Fibroblast of lung (primary cell): ENCODE measurements at regions not wholly inside any gene's neighbourhood (a gene's known extent, or its start where the extent isn't known, plus 50 kb on each side); places are given as distances from the start of the nearest gene placed in this dataset.
"Not testable (repeated sequence)": the region's sequence is repeated elsewhere in the genome, so short reads cannot be mapped to it uniquely, and the experiment has no call there.

Experiments
- DNase-seq, 2 donors: peaks; one replicate each; pipeline versions ENCODE4 v3.0.0 to v3.0.0-alpha.2; 2010; ENCODE audit warnings: low read depth in 2 of 2
- H2AFZ ChIP-seq: 2 replicates; pipeline ENCODE4 v1.5.1; 2012; ENCODE audit warnings: low read length, control low read depth, inconsistent platforms
- H3K27ac ChIP-seq: 2 replicates; pipeline ENCODE4 v1.5.1; 2011; ENCODE audit warnings: low read length, control low read depth; ENCODE audit not compliant: insufficient read depth
- H3K27me3 ChIP-seq: 2 replicates; pipeline ENCODE4 v1.5.1; 2011; ENCODE audit warnings: mild to moderate bottlenecking, low read length; ENCODE audit not compliant: control insufficient read depth, insufficient read depth
- H3K36me3 ChIP-seq: 2 replicates; pipeline ENCODE4 v1.5.1; 2011; ENCODE audit warnings: low read length; ENCODE audit not compliant: control insufficient read depth, insufficient read depth
- H3K4me1 ChIP-seq: 2 replicates; pipeline ENCODE4 v1.5.1; 2011; ENCODE audit warnings: low read length; ENCODE audit not compliant: control insufficient read depth, insufficient read depth; ENCODE audit errors: extremely low read depth
- H3K4me2 ChIP-seq: 2 replicates; pipeline ENCODE4 v1.5.1; 2011; ENCODE audit warnings: low read length, control low read depth; ENCODE audit not compliant: insufficient read depth; ENCODE audit errors: extremely low read depth
- H3K4me3 ChIP-seq, 4 experiments: fragments of 200-600 bp in 1 of 4; sonication (generic) in 1 of 4; replicated peaks in 1 of 4; 2 replicates each; pipeline ENCODE4 v1.5.1; 2011 to 2016; ENCODE audit warnings: low read length in 4 of 4, low read depth in 3 of 4, mild to moderate bottlenecking in 3 of 4, control low read depth in 2 of 4, inconsistent platforms in 1 of 4, mixed read lengths in 1 of 4; ENCODE audit not compliant: insufficient read depth in 1 of 4; ENCODE audit errors: control extremely low read depth in 1 of 4
- H3K79me2 ChIP-seq: 2 replicates; pipeline ENCODE4 v1.5.1; 2012; ENCODE audit warnings: mild to moderate bottlenecking, low read length, inconsistent platforms; ENCODE audit not compliant: control insufficient read depth, insufficient read depth
- H3K9ac ChIP-seq: 2 replicates; pipeline ENCODE4 v1.5.1; 2011; ENCODE audit warnings: mild to moderate bottlenecking, low read length, control low read depth; ENCODE audit not compliant: insufficient read depth
- H3K9me3 ChIP-seq: 2 replicates; pipeline ENCODE4 v1.5.1; 2012; ENCODE audit warnings: low read depth, low read length; ENCODE audit not compliant: control insufficient read depth, insufficient read depth
- H4K20me1 ChIP-seq: 2 replicates; pipeline ENCODE4 v1.5.1; 2011; ENCODE audit warnings: low read length; ENCODE audit not compliant: control insufficient read depth, insufficient read depth; ENCODE audit errors: extremely low read depth
- EZH2 ChIP-seq: IDR thresholded peaks from 2 replicates; pipeline ENCODE4 v1.5.1; 2012; ENCODE audit warnings: low read length, control low read depth, mild to moderate bottlenecking; ENCODE audit errors: missing control alignments
- TF ChIP-seq, protein P1 (sequence below), 2 donors: IDR thresholded peaks in 1 of 2; conservative IDR thresholded peaks in 1 of 2; 1 replicate in 1 of 2; 2 replicates in 1 of 2; pipeline ENCODE4 v1.5.1; 2011 to 2012; ENCODE audit warnings: low read length in 2 of 2, control low read depth in 1 of 2, inconsistent platforms in 1 of 2, low read depth in 1 of 2, mild to moderate bottlenecking in 1 of 2

DNA sequence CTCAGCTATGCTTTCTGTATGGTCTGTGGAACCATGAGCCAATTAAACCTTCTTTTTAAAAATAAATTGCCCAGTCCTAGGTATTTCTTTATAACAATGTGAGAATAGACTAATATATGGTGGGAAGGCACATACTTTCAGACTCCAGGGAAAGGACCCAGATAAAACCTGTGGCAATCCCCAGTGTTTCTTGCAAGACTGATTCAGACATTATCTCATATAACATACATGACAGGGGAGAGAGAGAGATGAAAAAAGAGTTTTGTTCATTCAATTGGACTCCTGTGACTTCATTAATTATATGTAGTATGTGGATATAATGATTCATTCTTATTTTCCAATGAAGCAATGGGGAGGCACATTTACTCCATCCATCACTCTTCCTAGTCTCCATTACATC is 291.4 kb upstream of the PRKX start:
- no peak overlapping the region for H3K27ac ChIP-seq
- TF ChIP-seq EZH2, result no peak
- TF ChIP-seq, protein P1, sequence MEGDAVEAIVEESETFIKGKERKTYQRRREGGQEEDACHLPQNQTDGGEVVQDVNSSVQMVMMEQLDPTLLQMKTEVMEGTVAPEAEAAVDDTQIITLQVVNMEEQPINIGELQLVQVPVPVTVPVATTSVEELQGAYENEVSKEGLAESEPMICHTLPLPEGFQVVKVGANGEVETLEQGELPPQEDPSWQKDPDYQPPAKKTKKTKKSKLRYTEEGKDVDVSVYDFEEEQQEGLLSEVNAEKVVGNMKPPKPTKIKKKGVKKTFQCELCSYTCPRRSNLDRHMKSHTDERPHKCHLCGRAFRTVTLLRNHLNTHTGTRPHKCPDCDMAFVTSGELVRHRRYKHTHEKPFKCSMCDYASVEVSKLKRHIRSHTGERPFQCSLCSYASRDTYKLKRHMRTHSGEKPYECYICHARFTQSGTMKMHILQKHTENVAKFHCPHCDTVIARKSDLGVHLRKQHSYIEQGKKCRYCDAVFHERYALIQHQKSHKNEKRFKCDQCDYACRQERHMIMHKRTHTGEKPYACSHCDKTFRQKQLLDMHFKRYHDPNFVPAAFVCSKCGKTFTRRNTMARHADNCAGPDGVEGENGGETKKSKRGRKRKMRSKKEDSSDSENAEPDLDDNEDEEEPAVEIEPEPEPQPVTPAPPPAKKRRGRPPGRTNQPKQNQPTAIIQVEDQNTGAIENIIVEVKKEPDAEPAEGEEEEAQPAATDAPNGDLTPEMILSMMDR (conservative IDR thresholded peaks at IDR 0.05 in 1 of 2, IDR thresholded peaks at IDR 0.05 in 1 of 2; ENCODE audit: low read depth in 1 of 2, low read length in 2 of 2), result no peak
- no peaks in the 10 kb centered on the region for H4K20me1 ChIP-seq
- H3K9me3 ChIP-seq, result no peaks in the 10 kb centered on the region
- no peak for DNase-seq
- no peak overlapping the region for H2AFZ ChIP-seq
- H3K36me3 ChIP-seq, result no peaks in the 10 kb centered on the region
- H3K79me2 ChIP-seq, result no peaks in the 10 kb centered on the region
- no peaks in the 10 kb centered on the region for H3K27me3 ChIP-seq
- H3K4me2 ChIP-seq, result no peak overlapping the region
- no peaks in the 10 kb centered on the region for H3K4me1 ChIP-seq
- no peak overlapping the region for H3K9ac ChIP-seq
- no peak overlapping the region for H3K4me3 ChIP-seq

DNA sequence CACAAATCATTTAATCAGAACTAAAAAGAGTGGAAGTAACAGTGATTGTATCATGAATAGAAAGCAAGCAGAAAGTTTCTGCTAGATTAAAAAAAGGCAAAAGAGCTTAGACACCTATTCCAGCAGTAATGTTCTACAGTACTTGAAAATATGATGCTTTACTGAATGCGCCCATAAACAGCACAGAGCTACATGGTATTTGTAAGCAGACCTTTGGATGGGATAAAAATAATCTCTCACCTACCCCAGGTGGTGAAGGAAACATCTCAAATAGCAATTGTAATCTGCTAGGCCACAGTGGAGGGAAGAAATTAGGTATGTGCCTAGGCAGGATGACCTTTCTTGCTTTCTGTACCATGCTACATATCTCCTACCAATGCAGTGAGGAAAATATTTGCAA is 280.9 kb upstream of the PRKX start:
- no peak overlapping the region for H3K27ac ChIP-seq
- no peak overlapping the region for H2AFZ ChIP-seq
- no peak overlapping the region for H3K9ac ChIP-seq
- no peaks in the 10 kb centered on the region for H3K9me3 ChIP-seq
- DNase-seq, result no peak
- H3K4me3 ChIP-seq, result no peak overlapping the region
- no peak for TF ChIP-seq EZH2
- TF ChIP-seq, protein P1 (conservative IDR thresholded peaks at IDR 0.05 in 1 of 2, IDR thresholded peaks at IDR 0.05 in 1 of 2; ENCODE audit: low read depth in 1 of 2, low read length in 2 of 2), result no peak
- no peaks in the 10 kb centered on the region for H3K36me3 ChIP-seq
- H3K27me3 ChIP-seq, result no peaks in the 10 kb centered on the region
- H3K79me2 ChIP-seq, result no peaks in the 10 kb centered on the region
- H3K4me2 ChIP-seq, result no peak overlapping the region
- no peaks in the 10 kb centered on the region for H4K20me1 ChIP-seq
- H3K4me1 ChIP-seq, result no peaks in the 10 kb centered on the region

DNA sequence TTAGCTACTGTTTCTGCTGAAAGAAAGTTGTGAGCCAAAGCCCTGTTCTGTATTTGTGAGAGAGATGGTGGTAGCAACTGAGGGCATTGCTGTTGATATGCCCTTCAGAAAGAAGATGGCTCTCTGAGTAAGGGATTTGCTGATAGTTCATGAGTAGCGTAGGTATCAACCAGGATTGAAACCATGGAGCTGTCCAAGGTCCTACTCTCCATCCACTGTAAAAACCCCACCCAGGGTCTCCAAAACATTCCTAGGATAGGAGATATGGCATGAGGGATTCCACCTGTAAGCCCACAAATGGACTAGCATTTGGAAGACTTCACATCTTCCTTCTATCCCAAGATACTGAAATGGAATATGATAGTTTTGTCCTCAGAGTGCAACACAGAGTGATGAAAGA is 277.1 kb upstream of the PRKX start:
- Histone ChIP-seq H3K27ac (no peak overlapping the region), H3K4me2 (no peak overlapping the region), H3K4me1 (no peaks in the 10 kb centered on the region), H3K9me3 (no peaks in the 10 kb centered on the region), H3K36me3 (no peaks in the 10 kb centered on the region), H4K20me1 (no peaks in the 10 kb centered on the region), H3K79me2 (no peaks in the 10 kb centered on the region), H3K9ac (no peak overlapping the region), H2AFZ (no peak overlapping the region), H3K4me3 (no peak overlapping the region), H3K27me3 (no peaks in the 10 kb centered on the region)
- TF ChIP-seq EZH2, result no peak
- TF ChIP-seq, protein P1 (conservative IDR thresholded peaks at IDR 0.05 in 1 of 2, IDR thresholded peaks at IDR 0.05 in 1 of 2; ENCODE audit: low read depth in 1 of 2, low read length in 2 of 2), result no peak
- DNase-seq, result no peak

DNA sequence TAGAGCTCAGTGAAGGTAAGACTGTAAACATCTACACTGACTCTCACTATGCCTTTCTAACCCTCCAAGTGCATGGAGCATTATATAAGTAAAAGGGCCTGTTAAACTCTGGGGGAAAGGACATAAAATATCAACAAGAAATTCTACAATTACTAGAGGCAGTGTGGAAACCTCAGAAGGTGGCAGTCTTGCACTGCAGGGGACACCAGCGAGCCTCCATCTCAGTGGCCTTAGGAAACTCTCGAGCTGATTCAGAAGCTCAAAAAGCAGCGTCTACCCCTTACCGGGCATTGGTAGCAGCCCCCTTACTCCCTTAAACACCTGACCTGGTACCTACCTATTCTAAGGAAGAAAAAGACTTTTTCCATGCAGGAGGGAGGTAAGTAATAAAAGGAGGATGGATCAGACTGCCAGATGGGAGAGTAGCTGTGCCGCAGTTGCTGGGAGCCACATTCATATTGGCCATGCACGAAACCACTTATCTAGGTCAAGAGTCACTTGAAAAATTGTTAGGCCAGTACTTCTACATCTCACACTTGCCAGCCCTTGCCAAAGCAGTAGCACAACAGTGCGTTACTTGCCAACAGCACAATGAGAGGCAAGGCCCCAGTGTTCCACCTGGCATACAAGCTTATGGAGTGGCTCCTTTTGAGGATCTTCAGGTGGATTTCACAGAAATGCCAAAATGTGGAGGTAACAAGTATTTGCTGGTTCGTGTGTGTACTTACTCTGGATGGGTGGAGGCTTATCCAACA is 258.8 kb upstream of the PRKX start:
- not testable (repeated sequence) for DNase-seq, H3K36me3 ChIP-seq, H3K27me3 ChIP-seq, H3K9ac ChIP-seq, H3K27ac ChIP-seq, H3K4me1 ChIP-seq, H3K9me3 ChIP-seq, H3K79me2 ChIP-seq, H3K4me3 ChIP-seq, H4K20me1 ChIP-seq, H2AFZ ChIP-seq, H3K4me2 ChIP-seq
